GM21515 (cell line): ENCODE measurements at regions not wholly inside any gene's neighbourhood (a gene's known extent, or its start where the extent isn't known, plus 50 kb on each side); places are given as distances from the start of the nearest gene placed in this dataset.
A peak's percentile ranks its signal among the peaks of the same experiment; 100 is the strongest.

Experiments used
- ATAC-seq: cut with Tn5 transposase; IDR thresholded peaks from one replicate; pipeline ENCODE4 v1.9.1; 2021; ENCODE audit not compliant: unreplicated experiment

GRCh38 chr2:8054070-8054469, 627.8 kb upstream of the ID2 start:
- no peak for ATAC-seq

GRCh38 chr2:8058652-8059051, 623.2 kb upstream of the ID2 start:
- ATAC-seq = no peak

GRCh38 chr2:8059255-8059654, 622.6 kb upstream of the ID2 start:
- ATAC-seq = no peak

- no peak for ATAC-seq
These were observed 622.1 kb upstream of the ID2 start for GRCh38 chr2:8059794-8060193.

GRCh38 chr2:8061219-8061618, 620.6 kb upstream of the ID2 start:
- no peak for ATAC-seq

GRCh38 chr2:8064603-8065002, 617.3 kb upstream of the ID2 start:
- ATAC-seq = no peak

GRCh38 chr2:8065191-8065590, 616.7 kb upstream of the ID2 start:
- no peak for ATAC-seq

GRCh38 chr2:8067784-8068336, 614.0 kb upstream of the ID2 start:
- no peak for ATAC-seq

- ATAC-seq = no peak
These were observed 608.9 kb upstream of the ID2 start for GRCh38 chr2:8072907-8073306.

- no peak for ATAC-seq
These were observed 607.9 kb upstream of the ID2 start for GRCh38 chr2:8073916-8074315.

GRCh38 chr2:8076448-8077342, 605.2 kb upstream of the ID2 start:
- ATAC-seq = no peak

GRCh38 chr2:8078705-8079104, 603.2 kb upstream of the ID2 start:
- no peak for ATAC-seq

- peak; percentile 52 for ATAC-seq
These were observed 601.8 kb upstream of the ID2 start for GRCh38 chr2:8080063-8080462.

- ATAC-seq = no peak
These were observed 600.7 kb upstream of the ID2 start for GRCh38 chr2:8081130-8081529.

GRCh38 chr2:8082840-8083239, 599.0 kb upstream of the ID2 start:
- ATAC-seq = no peak

GRCh38 chr2:8086357-8086756, 595.5 kb upstream of the ID2 start:
- ATAC-seq = no peak

GRCh38 chr2:8086796-8087479, 594.9 kb upstream of the ID2 start:
- no peak for ATAC-seq

- ATAC-seq = no peak
These were observed 594.4 kb upstream of the ID2 start for GRCh38 chr2:8087480-8087840.

- no peak for ATAC-seq
These were observed 593.0 kb upstream of the ID2 start for GRCh38 chr2:8088810-8089209.

GRCh38 chr2:8089596-8089995, 592.3 kb upstream of the ID2 start:
- no peak for ATAC-seq

- ATAC-seq = no peak
These were observed 590.8 kb upstream of the ID2 start for GRCh38 chr2:8090748-8091700.
